HuH-7.5 (cell line): ENCODE measurements at regions not wholly inside any gene's neighbourhood (a gene's known extent, or its start where the extent isn't known, plus 50 kb on each side); places are given as distances from the start of the nearest gene placed in this dataset.

Experiments
- DNase-seq: peaks from one replicate; pipeline ENCODE4 v3.0.0; 2011; ENCODE audit warnings: low spot score

DNA sequence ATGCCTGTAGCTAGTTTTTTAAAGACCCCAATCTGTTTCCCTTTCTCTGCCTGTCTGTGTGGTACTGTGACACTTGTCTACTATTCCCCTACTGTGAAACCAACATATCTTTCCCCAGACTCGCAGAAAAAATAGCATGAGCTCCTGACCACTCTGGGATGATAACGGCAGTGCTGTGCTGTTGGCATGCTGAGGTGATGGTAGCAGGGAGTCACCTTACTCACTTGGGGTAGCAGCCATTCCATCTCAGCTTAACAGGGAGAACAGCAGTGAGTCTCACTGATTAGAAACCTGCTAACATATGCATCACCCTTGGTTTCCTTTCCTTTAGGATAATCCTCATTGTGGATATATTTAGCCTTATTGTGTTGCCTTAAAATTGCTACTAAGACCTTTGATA, 469.6 kb upstream of the FZD8 start:
- no peak for DNase-seq

- DNase-seq = no peak
These were observed 468.0 kb upstream of the FZD8 start for GRCh38 chr10:36110097-36110496.

- no peak for DNase-seq
These were observed 467.4 kb upstream of the FZD8 start for GRCh38 chr10:36109399-36110023.

GRCh38 chr10:36097696-36098095, 455.6 kb upstream of the FZD8 start:
- no peak for DNase-seq

GRCh38 chr10:36096576-36096975, 454.5 kb upstream of the FZD8 start:
- DNase-seq = no peak

DNA sequence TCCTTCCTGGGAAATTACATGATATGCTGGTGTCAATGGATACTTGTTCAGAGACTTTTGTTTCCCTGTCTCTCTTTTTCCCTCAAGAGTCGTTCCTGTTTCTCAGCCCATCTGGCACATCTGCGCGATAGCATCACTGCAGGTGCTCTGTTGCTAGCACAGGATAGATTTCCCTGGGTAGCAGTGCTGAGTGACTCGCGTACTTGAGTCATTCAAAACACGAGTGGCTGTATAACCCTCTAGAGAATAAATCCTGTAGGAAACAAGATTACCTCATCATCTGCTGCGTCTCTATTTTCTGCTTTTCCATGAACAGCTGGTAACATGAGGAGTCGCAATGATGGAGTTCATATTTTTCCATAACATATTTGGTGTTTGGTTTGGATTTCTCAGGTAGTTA, 452.0 kb upstream of the FZD8 start:
- DNase-seq = no peak

DNA sequence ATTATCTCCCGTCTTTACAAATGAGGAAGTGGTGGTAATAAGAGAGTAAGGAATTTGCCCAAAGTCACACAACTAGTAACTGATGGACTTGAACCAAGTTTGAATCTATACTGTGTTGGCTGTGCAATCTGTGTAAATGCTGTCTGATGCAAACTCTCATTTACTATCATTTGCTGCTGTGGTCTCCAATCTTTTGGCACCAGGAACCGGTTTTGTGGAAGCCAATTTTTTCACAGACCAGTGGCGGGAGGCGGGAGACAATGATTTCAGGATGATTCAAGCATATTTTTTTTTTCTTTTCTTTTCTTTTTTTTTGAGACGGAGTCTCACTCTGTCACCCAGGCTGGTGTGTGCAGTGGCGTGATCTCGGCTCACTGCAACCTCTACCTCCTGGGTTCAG, 450.0 kb upstream of the FZD8 start:
- no peak for DNase-seq

- no peak for DNase-seq
These were observed 448.9 kb upstream of the FZD8 start for GRCh38 chr10:36091007-36091406.

DNA sequence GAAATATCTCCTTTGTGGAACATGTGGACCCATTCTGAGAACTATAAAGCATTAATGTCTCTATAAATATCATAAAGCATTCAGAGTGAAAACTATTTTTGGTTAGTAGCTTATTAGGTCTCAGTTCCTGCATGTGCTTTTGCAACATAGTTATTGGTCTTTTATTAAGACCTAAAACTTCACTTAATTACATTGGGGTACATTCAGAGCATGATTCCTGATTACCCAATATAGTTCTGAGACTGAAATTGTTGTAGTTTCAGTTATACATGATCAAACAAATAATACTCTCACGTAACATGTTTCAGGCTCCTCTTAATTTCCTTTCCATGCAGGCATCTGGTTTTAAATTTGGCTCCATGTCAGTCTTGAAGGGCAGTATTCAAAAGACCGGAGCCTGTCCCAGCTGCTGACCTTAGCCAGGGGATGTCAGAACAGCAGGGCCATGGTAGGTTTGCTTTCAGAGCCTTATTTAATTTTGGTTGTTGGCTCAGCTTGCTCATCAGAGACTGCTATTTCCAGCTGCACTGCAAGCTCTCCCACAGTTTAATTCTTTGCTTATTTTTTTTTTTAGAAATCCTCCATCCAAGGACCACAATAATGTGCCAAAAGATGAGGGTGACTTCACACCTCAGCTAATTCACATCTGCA, 447.8 kb upstream of the FZD8 start:
- DNase-seq = no peak

- DNase-seq = no peak
These were observed 445.2 kb upstream of the FZD8 start for GRCh38 chr10:36087006-36088005.

GRCh38 chr10:36075196-36075595, 433.1 kb upstream of the FZD8 start:
- no peak for DNase-seq

GRCh38 chr10:36073796-36074345, 431.8 kb upstream of the FZD8 start:
- DNase-seq = no peak

GRCh38 chr10:36068542-36068941, 426.4 kb upstream of the FZD8 start:
- DNase-seq = no peak

DNA sequence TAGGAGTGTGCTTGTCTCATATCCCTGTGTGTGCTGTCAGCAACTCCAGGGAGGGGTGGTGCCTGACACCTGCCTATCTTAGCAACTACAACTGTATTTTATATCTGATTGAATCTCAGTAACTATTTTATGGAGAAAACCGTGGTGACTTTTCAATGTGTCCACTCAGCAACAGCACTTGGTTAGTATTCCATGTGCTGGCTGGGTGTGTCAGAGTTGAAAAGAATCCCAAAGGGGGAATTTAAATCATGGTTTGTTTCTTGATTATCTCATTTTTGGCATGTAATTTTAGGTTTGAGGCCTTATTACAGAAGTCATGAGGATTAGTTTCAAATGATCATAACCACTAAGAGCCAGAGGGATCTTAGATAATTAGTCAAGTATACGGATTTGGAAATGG, 425.7 kb upstream of the FZD8 start:
- no peak for DNase-seq

DNA sequence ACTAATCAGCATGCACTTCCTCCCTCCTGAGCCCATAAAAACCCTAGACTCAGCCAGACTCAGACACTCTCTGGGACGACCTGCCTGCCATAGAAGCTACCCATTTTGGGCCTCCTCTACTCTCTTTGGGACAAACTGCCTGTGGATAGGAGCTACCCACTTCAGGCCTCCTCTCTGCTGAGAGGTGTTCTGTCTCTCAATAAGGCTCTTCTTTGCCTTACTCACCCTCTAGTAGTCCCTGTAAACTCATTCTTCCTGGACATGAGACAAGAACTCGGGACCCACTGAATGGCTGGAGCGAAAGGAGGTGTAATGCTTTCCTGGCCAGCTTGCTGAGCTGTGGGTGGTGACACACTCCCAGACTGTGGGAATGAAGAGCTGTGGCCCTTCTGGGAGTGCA, 424.8 kb upstream of the FZD8 start:
- DNase-seq = no peak

GRCh38 chr10:36066102-36066501, 424.0 kb upstream of the FZD8 start:
- no peak for DNase-seq

GRCh38 chr10:36063396-36063795, 421.3 kb upstream of the FZD8 start:
- no peak for DNase-seq

DNA sequence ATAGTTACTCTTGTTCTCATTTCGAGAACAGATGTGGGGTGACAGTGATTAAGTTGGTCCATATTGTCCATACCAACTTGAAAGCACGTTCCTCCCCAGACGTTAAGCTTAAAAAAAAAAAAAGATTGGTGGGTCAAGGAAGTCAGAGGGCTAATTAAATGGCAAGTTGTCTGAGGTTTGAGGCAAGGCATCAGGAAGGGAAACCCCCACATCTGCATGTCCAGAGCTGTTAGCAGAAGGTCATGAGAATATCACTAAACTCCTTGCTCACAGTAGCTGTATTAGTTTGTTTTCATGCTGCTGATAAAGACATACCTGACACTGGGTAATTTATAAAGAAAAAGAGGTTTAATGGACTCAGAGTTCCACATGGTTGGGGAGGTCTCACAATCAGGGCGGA, 415.6 kb upstream of the FZD8 start:
- no peak for DNase-seq

DNA sequence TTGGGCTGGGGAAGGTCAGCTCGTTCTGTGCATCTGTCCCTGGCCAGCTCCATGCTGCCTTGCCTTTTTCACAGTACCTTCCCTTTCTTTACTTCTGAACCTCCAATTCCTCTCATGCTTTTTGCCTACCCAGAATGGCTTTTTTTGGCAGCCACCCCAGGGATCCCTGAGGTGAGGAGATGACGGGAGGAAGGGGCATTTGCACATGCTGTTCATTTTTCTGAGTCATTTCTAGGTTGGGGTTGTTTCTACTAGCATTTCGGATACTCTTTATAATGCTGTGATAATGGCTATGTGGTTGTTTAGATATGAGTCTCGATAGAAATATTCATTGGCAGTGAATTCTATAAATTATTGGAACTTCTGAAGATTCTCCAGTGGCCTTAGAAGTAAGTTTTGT, 415.1 kb upstream of the FZD8 start:
- no peak for DNase-seq

- DNase-seq = no peak
These were observed 411.7 kb upstream of the FZD8 start for GRCh38 chr10:36053775-36054174.

GRCh38 chr10:36053271-36053670, 411.2 kb upstream of the FZD8 start:
- DNase-seq = no peak

- DNase-seq = no peak
These were observed 409.4 kb upstream of the FZD8 start for GRCh38 chr10:36051500-36051991.
